ENCODE measurements at regions not wholly inside any gene's neighbourhood (a gene's known extent, or its start where the extent isn't known, plus 50 kb on each side); places are given as distances from the start of the nearest gene placed in this dataset.

DNA sequence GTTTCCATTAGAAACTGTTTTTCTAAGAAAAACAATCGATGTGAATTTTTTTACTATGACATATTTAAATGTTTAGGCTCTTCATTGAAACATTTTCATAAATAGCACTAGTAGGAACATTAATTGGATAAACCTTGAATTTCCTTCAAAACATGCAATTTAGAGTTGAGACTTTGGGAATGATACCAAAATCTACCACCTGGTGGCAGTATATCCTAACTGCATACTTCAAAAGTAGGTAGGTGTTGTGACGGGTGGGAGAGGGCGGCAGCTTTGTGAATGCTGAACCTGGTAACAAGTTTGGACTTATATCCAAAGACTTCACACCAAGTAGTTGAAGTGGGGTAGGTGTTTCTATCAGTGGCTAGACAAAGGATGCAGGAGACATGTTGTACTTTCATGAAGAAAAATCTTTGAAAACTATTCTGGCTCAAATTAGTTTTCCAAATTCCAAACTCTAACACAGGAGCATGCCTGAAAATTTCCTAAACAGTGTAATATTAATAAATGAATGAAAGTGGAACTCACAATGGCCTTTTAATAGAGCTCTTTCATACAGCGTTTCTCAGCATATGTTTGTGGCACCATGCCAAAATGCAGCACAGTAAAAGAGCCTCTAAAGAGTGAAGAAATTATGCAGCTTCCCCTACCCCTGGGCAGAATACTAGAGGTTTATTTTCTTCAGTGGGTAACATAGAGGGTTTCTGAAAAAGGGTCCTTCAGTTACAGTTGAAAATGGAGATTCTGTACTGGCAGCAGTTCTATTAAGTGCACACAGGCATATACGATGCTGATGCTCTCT is 201.0 kb upstream of the TPK1 start:
- H3K79me2 ChIP-seq (ENCODE audit: control insufficient read depth in 1 of 2, insufficient read depth in 2 of 2, low read length in 2 of 2) = no peaks in the 10 kb centered on the region
- peak in 1 of 2 experiments; percentile 21 for DNase-seq (ENCODE audit: low read depth in 1 of 2, low spot score in 2 of 2)

More for the DNA sequence above, 201.0 kb upstream of the TPK1 start:
- Histone ChIP-seq H3K9me3 (ENCODE audit: insufficient read depth in 2 of 2, low read depth in 1 of 2, low read length in 1 of 2) (peaks cover 7 to 11% of the 10 kb centered on the region in 2 experiments; a peak in 2 of 4 replicates), H3K27me3 (replicated peaks in 1 of 4; ENCODE audit: control insufficient read depth in 3 of 4, extremely low read depth in 1 of 4, insufficient read depth in 3 of 4, low read length in 3 of 4) (no peaks in the 10 kb centered on the region), H3K4me3 (ENCODE audit: extremely low read depth in 1 of 4, insufficient read depth in 2 of 4, low read depth in 3 of 4, low read length in 4 of 4) (no peak overlapping the region), H3K79me1 (ENCODE audit: low read depth, low read length) (no peaks in the 10 kb centered on the region), H2BK15ac (ENCODE audit: low read length) (no peak overlapping the region), H2BK120ac (replicated peaks; ENCODE audit: low read depth, low read length) (peak overlapping the region; percentile 15), H3K14ac (ENCODE audit: insufficient read length) (no peak overlapping the region), H3K36me3 (ENCODE audit: control insufficient read depth in 2 of 4, insufficient read depth in 4 of 4, low read length in 3 of 4) (no peaks in the 10 kb centered on the region), H4K20me1 (replicated peaks in 1 of 2; ENCODE audit: control insufficient read depth in 1 of 2, insufficient read depth in 2 of 2, low read length in 2 of 2) (no peaks in the 10 kb centered on the region), H2BK20ac (ENCODE audit: low read length) (no peak overlapping the region), H4K5ac (ENCODE audit: insufficient read length, low read depth, low read length) (no peak overlapping the region), H3K4ac (replicated peaks; ENCODE audit: insufficient read length, low read depth, low read length) (no peak overlapping the region), H4K8ac (ENCODE audit: extremely low read depth, insufficient read depth, low read length) (no peak overlapping the region), H4K91ac (replicated peaks; ENCODE audit: insufficient read length, low read length) (no peak overlapping the region), H2AFZ (ENCODE audit: low read length) (peak overlapping the region; percentile 63; the same call in 1 of the 2 replicates), H2AK5ac (ENCODE audit: low read depth, low read length) (no peak overlapping the region), H3K4me1 (replicated peaks in 1 of 4; ENCODE audit: control insufficient read depth in 3 of 4, insufficient read depth in 4 of 4, low read length in 3 of 4) (no peaks in the 10 kb centered on the region), H3K56ac (replicated peaks; ENCODE audit: insufficient read length, low read depth, low read length) (no peak overlapping the region), H2BK5ac (ENCODE audit: low read depth, low read length) (no peak overlapping the region), H2BK12ac (ENCODE audit: low read depth, low read length) (no peak overlapping the region), H3K27ac (ENCODE audit: low read depth, low read length) (no peak overlapping the region), H3K4me2 (ENCODE audit: insufficient read depth in 1 of 2, low read depth in 2 of 2, low read length in 2 of 2) (no peak overlapping the region), H3K9ac (replicated peaks in 1 of 4; ENCODE audit: extremely low read depth in 1 of 4, low read depth in 3 of 4, low read length in 3 of 4) (no peak overlapping the region), H3K23ac (ENCODE audit: insufficient read length) (no peak overlapping the region), H3K23me2 (ENCODE audit: low read depth, low read length) (no peaks in the 10 kb centered on the region), H3K18ac (ENCODE audit: extremely low read depth, low read length) (no peak overlapping the region)
- ChIA-PET CTCF (ENCODE audit: partially characterized antibody) (interaction anchor here (0.7 to 2.1 kb wide), 17 partner anchors 9 to 811 kb away, joined by 3 to 12 read pairs (median 3); no protein-coding TSS in a partner anchor), POLR2A (ENCODE audit: partially characterized antibody) (interaction anchor here (1.1 kb wide), 1 partner anchor 16 kb away, joined by 4 read pairs; no protein-coding TSS in a partner anchor)
- no peak for TF ChIP-seq MAFK (IDR thresholded peaks at IDR 0.05; ENCODE audit: low read depth, low read length)
- no peak for TF ChIP-seq TCF12 (IDR thresholded peaks at IDR 0.05; ENCODE audit: low read depth, low read length)
- TF ChIP-seq POU5F1 (IDR thresholded peaks at IDR 0.05; ENCODE audit: low read depth, low read length) = no peak
- TF ChIP-seq, protein P1, sequence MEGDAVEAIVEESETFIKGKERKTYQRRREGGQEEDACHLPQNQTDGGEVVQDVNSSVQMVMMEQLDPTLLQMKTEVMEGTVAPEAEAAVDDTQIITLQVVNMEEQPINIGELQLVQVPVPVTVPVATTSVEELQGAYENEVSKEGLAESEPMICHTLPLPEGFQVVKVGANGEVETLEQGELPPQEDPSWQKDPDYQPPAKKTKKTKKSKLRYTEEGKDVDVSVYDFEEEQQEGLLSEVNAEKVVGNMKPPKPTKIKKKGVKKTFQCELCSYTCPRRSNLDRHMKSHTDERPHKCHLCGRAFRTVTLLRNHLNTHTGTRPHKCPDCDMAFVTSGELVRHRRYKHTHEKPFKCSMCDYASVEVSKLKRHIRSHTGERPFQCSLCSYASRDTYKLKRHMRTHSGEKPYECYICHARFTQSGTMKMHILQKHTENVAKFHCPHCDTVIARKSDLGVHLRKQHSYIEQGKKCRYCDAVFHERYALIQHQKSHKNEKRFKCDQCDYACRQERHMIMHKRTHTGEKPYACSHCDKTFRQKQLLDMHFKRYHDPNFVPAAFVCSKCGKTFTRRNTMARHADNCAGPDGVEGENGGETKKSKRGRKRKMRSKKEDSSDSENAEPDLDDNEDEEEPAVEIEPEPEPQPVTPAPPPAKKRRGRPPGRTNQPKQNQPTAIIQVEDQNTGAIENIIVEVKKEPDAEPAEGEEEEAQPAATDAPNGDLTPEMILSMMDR (IDR thresholded peaks at IDR 0.05; ENCODE audit: control extremely low read depth in 1 of 3, insufficient read depth in 1 of 3, low read depth in 1 of 3, low read length in 3 of 3) = peak in 2 of 3 experiments; percentile 64 to 77; a peak in 3 of 4 replicates
- TF ChIP-seq PHF8 (conservative IDR thresholded peaks at IDR 0.05; ENCODE audit: low read depth, low read length) = no peak
- peak; percentile 92 to 93 for TF ChIP-seq RAD21 (IDR thresholded peaks at IDR 0.05 in 1 of 2, conservative IDR thresholded peaks at IDR 0.05 in 1 of 2; ENCODE audit: low read depth in 2 of 2, low read length in 2 of 2)
- TF ChIP-seq SP1 (IDR thresholded peaks at IDR 0.05; ENCODE audit: low read depth, low read length) = no peak
- peak; percentile 86 for FAIRE-seq
- 49% methylated on average over 5 of the region's 5 CpGs; no CpG with 5 or more reads in 1 of the 2 experiments for WGBS, 2 experiments (ENCODE audit: extremely low coverage in 1 of 2, insufficient coverage in 1 of 2, insufficient read length in 1 of 2, insufficient replicate concordance in 2 of 2, low coverage in 1 of 2, low lambda C conversion rate in 2 of 2, missing lambda C conversion rate in 1 of 2)
